LNCAP (cell line): ENCODE measurements at regions not wholly inside any gene's neighbourhood (a gene's known extent, or its start where the extent isn't known, plus 50 kb on each side); places are given as distances from the start of the nearest gene placed in this dataset.

Source experiments
- TF ChIP-seq, protein P1 (sequence below): fragments of 450-650 bp; IDR thresholded peaks from 2 replicates; pipeline ENCODE4 v1.5.1; 2017; ENCODE audit warnings: mild to moderate bottlenecking

DNA sequence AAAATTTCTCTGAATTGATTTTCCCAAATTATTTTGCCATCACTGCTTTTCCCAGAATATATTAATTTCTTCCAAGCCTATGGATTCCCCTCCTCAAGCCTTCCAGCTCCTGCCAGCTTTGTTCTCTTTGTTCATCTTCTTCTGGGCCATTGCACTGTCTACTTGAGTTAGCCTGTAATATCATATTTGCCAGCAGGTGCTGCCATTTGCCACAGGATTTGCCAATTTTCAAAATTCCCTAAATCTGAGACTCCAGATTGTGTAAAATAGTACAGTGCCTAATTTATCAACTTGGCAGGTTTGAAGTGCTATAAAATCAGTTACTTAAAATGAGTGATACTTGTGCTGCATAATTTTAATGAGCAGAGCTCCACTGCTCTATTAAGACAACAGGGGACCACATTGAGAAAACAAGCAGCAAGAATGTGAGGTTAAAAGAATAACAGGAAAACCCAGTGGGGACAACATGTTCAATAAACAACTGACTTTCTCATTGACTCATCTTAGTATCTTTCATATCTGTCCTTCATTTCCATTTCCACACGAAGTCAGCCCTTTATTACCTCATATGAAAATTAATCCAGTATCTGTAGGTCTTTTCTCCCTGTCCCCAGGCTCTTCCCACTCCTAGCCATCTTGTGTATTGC, 84.6 kb upstream of the CCDC196 start:
- TF ChIP-seq, protein P1, sequence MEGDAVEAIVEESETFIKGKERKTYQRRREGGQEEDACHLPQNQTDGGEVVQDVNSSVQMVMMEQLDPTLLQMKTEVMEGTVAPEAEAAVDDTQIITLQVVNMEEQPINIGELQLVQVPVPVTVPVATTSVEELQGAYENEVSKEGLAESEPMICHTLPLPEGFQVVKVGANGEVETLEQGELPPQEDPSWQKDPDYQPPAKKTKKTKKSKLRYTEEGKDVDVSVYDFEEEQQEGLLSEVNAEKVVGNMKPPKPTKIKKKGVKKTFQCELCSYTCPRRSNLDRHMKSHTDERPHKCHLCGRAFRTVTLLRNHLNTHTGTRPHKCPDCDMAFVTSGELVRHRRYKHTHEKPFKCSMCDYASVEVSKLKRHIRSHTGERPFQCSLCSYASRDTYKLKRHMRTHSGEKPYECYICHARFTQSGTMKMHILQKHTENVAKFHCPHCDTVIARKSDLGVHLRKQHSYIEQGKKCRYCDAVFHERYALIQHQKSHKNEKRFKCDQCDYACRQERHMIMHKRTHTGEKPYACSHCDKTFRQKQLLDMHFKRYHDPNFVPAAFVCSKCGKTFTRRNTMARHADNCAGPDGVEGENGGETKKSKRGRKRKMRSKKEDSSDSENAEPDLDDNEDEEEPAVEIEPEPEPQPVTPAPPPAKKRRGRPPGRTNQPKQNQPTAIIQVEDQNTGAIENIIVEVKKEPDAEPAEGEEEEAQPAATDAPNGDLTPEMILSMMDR, result peak; percentile 64

DNA sequence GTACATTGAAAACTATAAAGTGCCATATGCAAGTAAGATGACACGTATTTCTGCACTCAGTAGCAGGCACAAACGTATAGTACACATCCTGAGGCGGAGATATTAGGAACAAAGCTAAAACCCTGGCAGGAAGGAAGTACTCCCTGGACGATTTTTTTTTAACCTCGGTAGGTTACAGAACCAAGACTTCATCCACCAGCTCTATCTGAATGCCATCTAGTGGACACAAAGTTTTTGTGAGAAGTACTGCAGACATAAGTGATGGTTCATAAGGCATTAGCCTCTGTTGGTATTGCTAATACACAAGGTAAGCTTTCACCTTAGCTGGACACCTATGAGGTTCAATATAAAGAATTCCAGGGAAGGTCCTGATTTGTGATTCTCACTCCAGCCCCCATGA, 83.0 kb upstream of the CCDC196 start:
- TF ChIP-seq, protein P1, result peak; percentile 56; the same call in 1 of the 2 replicates

DNA sequence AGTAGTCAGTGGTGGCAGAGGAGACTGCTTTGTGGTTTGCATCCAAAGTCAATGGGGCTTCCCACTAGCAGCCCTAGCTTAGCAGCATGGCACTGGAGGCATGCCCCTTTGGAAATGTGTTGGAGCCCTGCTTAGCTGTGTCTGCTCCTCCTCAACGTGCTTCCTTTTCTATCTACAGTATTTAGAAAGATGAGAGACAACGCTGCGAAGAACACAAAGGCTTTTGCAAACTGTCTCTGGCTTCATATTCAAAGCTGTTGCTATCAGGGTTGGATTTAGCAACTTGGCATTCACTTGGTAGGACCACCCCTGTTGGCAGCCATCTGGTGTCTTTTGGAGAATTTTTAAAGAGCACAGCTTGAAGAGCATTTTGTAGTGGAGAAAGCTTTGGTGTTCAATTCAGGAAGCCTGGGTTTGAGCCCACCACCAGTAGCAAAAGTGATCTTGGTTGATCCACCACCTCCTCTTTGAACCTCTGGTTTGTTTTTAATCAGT, 82.1 kb upstream of the CCDC196 start:
- TF ChIP-seq, protein P1, result no peak

DNA sequence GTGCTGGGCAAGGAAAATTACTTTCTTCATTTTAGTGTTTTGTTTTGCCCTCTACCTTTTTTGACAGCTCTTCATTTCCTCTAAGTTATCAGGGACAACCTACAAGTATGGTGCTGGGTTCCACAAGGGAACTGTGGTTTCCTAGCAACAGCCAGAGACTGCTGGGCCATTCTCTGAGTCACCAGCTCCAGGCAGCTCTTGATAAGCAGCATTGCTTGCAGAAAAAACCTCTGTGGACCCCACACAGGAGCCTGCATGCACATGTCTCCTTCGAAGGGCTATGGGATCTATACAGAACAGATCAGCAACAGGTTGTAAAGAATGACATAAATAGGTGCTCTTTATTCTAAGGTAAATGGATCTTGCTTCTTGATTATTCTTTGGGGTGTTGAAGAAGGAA, 81.0 kb upstream of the CCDC196 start:
- TF ChIP-seq, protein P1, result no peak

DNA sequence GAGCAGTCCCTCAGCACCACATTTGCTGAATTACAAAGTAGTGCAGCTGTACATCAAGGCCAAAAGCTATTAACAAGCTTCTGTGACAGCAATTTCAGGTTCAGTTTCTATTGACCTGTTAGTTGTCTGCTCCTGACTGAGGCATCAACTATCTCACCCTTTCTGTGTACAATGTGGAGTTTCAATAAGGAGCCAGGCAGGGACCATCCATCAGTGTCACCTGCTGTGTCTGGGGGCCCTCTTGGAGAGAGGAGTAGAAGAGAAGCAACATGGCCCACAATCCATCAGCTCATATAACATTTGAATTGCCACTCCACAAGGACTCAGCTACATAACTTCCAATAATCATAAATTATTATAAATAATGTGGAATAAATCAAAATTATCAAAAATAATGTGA, 72.3 kb upstream of the CCDC196 start:
- TF ChIP-seq, protein P1, result no peak

DNA sequence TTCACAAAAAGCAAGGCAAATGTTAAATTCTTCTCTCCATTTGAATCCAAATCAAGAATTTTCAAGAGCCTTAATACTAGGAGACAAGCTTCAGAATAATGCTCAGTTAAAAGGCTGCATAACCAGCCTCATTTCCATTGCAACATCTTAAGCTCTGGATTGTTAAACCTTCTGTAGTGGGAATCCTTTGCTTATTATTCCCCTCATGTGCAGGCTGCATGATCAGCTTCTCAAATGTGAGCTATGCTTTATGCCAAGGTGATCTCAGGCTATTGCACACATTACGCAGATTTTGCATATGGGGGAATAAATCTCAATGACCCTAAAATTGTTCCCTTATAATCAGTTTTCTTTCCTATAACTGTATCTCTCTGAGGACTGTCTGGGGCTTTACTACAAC, 71.7 kb upstream of the CCDC196 start:
- TF ChIP-seq, protein P1, result no peak

DNA sequence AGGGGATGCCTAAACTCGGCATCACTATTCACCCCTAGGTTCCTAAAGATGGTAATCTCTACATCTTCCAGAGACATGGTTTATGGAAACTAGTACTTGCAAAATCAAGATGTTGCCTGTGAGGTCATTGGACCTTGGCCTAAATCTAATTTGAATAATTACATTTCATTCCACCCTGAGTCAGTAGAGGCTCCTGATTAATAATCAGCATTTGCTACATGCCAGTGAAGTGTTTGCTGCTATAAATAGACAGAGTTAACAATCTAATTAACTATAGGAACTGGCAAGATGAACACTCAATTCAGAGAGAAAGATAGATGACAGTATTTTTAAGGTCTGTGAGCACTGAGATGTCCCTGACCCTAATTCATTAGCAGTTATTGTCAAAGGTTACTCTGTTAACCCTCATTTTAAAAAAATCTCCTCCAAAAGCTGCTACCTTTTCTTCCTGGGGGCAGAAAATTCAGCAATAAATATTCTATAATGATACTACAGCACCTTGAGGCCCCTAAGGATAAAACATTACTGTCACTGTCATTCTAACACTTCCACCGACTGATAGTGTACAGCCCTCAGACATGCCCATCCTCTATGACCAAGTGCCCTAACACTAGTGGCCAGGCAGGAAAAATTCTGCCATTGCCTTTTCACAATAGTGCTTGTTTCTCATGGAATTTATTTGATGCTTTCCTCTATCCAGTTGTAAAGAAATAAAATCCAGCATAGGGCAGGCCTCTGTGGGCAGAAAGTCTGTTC, 65.7 kb upstream of the CCDC196 start:
- TF ChIP-seq, protein P1, result no peak
